HEK293T (cell line): ENCODE measurements at regions not wholly inside any gene's neighbourhood (a gene's known extent, or its start where the extent isn't known, plus 50 kb on each side); places are given as distances from the start of the nearest gene placed in this dataset.

Source experiments
- BHLHE40 ChIP-seq: fragments of 450-650 bp; IDR thresholded peaks from 2 replicates; pipeline ENCODE4 v1.6.1; 2016; ENCODE audit warnings: mild to moderate bottlenecking, moderate library complexity, borderline replicate concordance
- CTBP1 ChIP-seq: fragments of 450-650 bp; IDR thresholded peaks from 2 replicates; pipeline ENCODE4 v1.6.1; 2016; ENCODE audit warnings: borderline replicate concordance
- ELF4 ChIP-seq: fragments of 450-650 bp; IDR thresholded peaks from 2 replicates; pipeline ENCODE4 v1.6.1; 2017; ENCODE audit warnings: antibody characterized with exemption
- FOXM1 ChIP-seq: fragments of 450-650 bp; IDR thresholded peaks from 2 replicates; pipeline ENCODE4 v1.6.1; 2017; ENCODE audit warnings: mild to moderate bottlenecking, borderline replicate concordance
- L3MBTL2 ChIP-seq: fragments of 450-650 bp; conservative IDR thresholded peaks from 2 replicates; pipeline ENCODE4 v1.6.1; 2016; ENCODE audit warnings: mild to moderate bottlenecking
- NFRKB ChIP-seq: fragments of 450-650 bp; IDR thresholded peaks from 2 replicates; pipeline ENCODE4 v1.6.1; 2016; ENCODE audit warnings: mild to moderate bottlenecking, moderate library complexity
- SP1 ChIP-seq: fragments of 450-650 bp; IDR thresholded peaks from 2 replicates; pipeline ENCODE4 v1.6.1; 2017
- SUZ12 ChIP-seq: fragments of 450-650 bp; IDR thresholded peaks from 2 replicates; pipeline ENCODE4 v1.6.1; 2016; ENCODE audit warnings: mild to moderate bottlenecking
- ZNF384 ChIP-seq: fragments of 450-650 bp; IDR thresholded peaks from 2 replicates; pipeline ENCODE4 v1.6.1; 2016

GRCh38 chr2:18848646-18849045, 259.3 kb upstream of the NT5C1B start:
- no peak for TF ChIP-seq CTBP1
- TF ChIP-seq FOXM1 = no peak
- no peak for TF ChIP-seq SP1
- no peak for TF ChIP-seq SUZ12
- no peak for TF ChIP-seq ZNF384
- no peak for TF ChIP-seq ELF4
- no peak for TF ChIP-seq BHLHE40
- no peak for TF ChIP-seq NFRKB
- no peak for TF ChIP-seq L3MBTL2
